IMR-90 (cell line): ENCODE measurements at regions not wholly inside any gene's neighbourhood (a gene's known extent, or its start where the extent isn't known, plus 50 kb on each side); places are given as distances from the start of the nearest gene placed in this dataset.

Experiments
- ATAC-seq: fragments of 200-7000 bp; cut with Tn5 transposase; 2 replicates; pipeline ENCODE4 v1.9.1; 2020; ENCODE audit warnings: low read depth, mild to moderate bottlenecking, moderate library complexity
- BruUV-seq: library from RNA; stranded (reverse); fragments of 400-500 nt; replicated peaks from 2 replicates; lab custom pipeline; 2021; lab: Mats Ljungman, UMichigan
- CTCF ChIA-PET: fragments of 300-600 bp; formaldehyde crosslinking; extraction: SDS; loops from one replicate; lab custom pipeline; 2021; ENCODE audit warnings: antibody characterized with exemption; lab: Yijun Ruan, JAX
- POLR2A ChIA-PET: fragments of 300-600 bp; sonication (Branson Sonifier 250); formaldehyde crosslinking; loops from one replicate; lab custom pipeline; 2022; ENCODE audit warnings: antibody characterized with exemption; ENCODE audit not compliant: unreplicated experiment; lab: Charles Lee
- DNase-seq: peaks from one replicate; pipeline ENCODE4 v3.0.0; 2013
- H2AFZ ChIP-seq: replicated peaks from 2 replicates; pipeline ENCODE3; 2013; ENCODE audit warnings: low read length, mild to moderate bottlenecking; ENCODE audit not compliant: poor library complexity
- H2AK5ac ChIP-seq: 2 replicates; pipeline ENCODE4 v1.6.1; 2013; ENCODE audit warnings: low read depth, low read length, inconsistent platforms
- H2AK9ac ChIP-seq: replicated peaks from 2 replicates; pipeline ENCODE3; 2013; ENCODE audit warnings: mild to moderate bottlenecking, low read depth, low read length, moderate library complexity; ENCODE audit not compliant: poor library complexity
- H2BK120ac ChIP-seq: 2 replicates; pipeline ENCODE4 v1.6.1; 2013; ENCODE audit warnings: low read depth, low read length, inconsistent platforms
- H2BK15ac ChIP-seq: 3 replicates; pipeline ENCODE4 v1.6.1; 2013; ENCODE audit warnings: low read depth, low read length, inconsistent platforms
- H2BK20ac ChIP-seq: 2 replicates; pipeline ENCODE4 v1.6.1; 2013; ENCODE audit warnings: low read depth, mild to moderate bottlenecking, inconsistent platforms, low read length, moderate library complexity
- H2BK5ac ChIP-seq: 2 replicates; pipeline ENCODE4 v1.6.1; 2013; ENCODE audit warnings: mild to moderate bottlenecking, low read depth, low read length, inconsistent platforms; ENCODE audit not compliant: poor library complexity, severe bottlenecking
- H3K14ac ChIP-seq: replicated peaks from 2 replicates; pipeline ENCODE4 v1.6.1; 2013; ENCODE audit warnings: low read depth, low read length, inconsistent platforms
- H3K18ac ChIP-seq: 2 replicates; pipeline ENCODE4 v1.6.1; 2013; ENCODE audit warnings: low read depth, low read length, control low read depth
- H3K23ac ChIP-seq: 2 replicates; pipeline ENCODE4 v1.6.1; 2013; ENCODE audit warnings: low read depth, low read length, inconsistent platforms
- H3K27ac ChIP-seq: 2 replicates; pipeline ENCODE4 v1.5.1; 2013; ENCODE audit warnings: mild to moderate bottlenecking, control low read depth, low read length; ENCODE audit not compliant: insufficient read depth
- H3K27me3 ChIP-seq: 2 replicates; pipeline ENCODE4 v1.6.1; 2013; ENCODE audit warnings: low read length; ENCODE audit not compliant: control insufficient read depth, insufficient read depth
- H3K36me3 ChIP-seq: 2 replicates; pipeline ENCODE4 v1.6.1; 2013; ENCODE audit warnings: low read length, mixed read lengths; ENCODE audit not compliant: control insufficient read depth, insufficient read depth
- H3K4ac ChIP-seq: 2 replicates; pipeline ENCODE4 v1.6.1; 2013; ENCODE audit warnings: low read depth, low read length, inconsistent platforms
- H3K4me1 ChIP-seq: 2 replicates; pipeline ENCODE4 v1.6.1; 2013; ENCODE audit warnings: low read length, mixed read lengths; ENCODE audit not compliant: control insufficient read depth, insufficient read depth
- H3K4me2 ChIP-seq: 2 replicates; pipeline ENCODE4 v1.6.1; 2013; ENCODE audit warnings: low read depth, mild to moderate bottlenecking, control low read depth, low read length, moderate library complexity
- H3K4me3 ChIP-seq: 2 replicates; pipeline ENCODE4 v1.5.1; 2013; ENCODE audit warnings: low read depth, mild to moderate bottlenecking, control low read depth, low read length, moderate library complexity; ENCODE audit not compliant: insufficient read depth
- H3K56ac ChIP-seq: 2 replicates; pipeline ENCODE4 v1.6.1; 2013; ENCODE audit warnings: low read length, inconsistent platforms; ENCODE audit not compliant: insufficient read depth; ENCODE audit errors: extremely low read depth
- H3K79me1 ChIP-seq, 2 experiments: 2 replicates each; pipeline ENCODE4 v1.6.1; 2013; ENCODE audit warnings: low read length in 2 of 2, inconsistent platforms in 1 of 2, low read depth in 1 of 2
- H3K9ac ChIP-seq: 2 replicates; pipeline ENCODE4 v1.6.1; 2013; ENCODE audit warnings: low read depth, low read length, control low read depth
- H3K9me1 ChIP-seq: 2 replicates; pipeline ENCODE4 v1.6.1; 2013; ENCODE audit warnings: low read length, inconsistent platforms; ENCODE audit not compliant: insufficient read depth
- H3K9me3 ChIP-seq: 2 replicates; pipeline ENCODE4 v1.6.1; 2013; ENCODE audit warnings: low read length; ENCODE audit not compliant: control insufficient read depth, insufficient read depth
- H4K20me1 ChIP-seq: 2 replicates; pipeline ENCODE4 v1.6.1; 2013; ENCODE audit warnings: low read length, inconsistent platforms; ENCODE audit not compliant: insufficient read depth
- H4K5ac ChIP-seq: 2 replicates; pipeline ENCODE4 v1.6.1; 2013; ENCODE audit warnings: mild to moderate bottlenecking, low read depth, low read length, control low read depth
- H4K8ac ChIP-seq, 2 experiments: 2 replicates each; pipeline ENCODE4 v1.6.1; 2013; ENCODE audit warnings: low read depth in 2 of 2, low read length in 2 of 2, control low read depth in 1 of 2, inconsistent platforms in 1 of 2
- H4K91ac ChIP-seq: 2 replicates; pipeline ENCODE4 v1.6.1; 2013; ENCODE audit warnings: low read depth, low read length, inconsistent platforms; ENCODE audit not compliant: insufficient read depth
- CEBPB ChIP-seq: IDR thresholded peaks from 2 replicates; pipeline ENCODE4 v1.6.1; 2012; ENCODE audit warnings: low read depth, low read length, improper control_type of control experiment
- FOS ChIP-seq: fragments of 150-350 bp; IDR thresholded peaks from 2 replicates; pipeline ENCODE4 v1.6.1; 2016; ENCODE audit warnings: low read depth, low read length
- MXI1 ChIP-seq: IDR thresholded peaks from 2 replicates; pipeline ENCODE4 v1.6.1; 2012; ENCODE audit warnings: low read depth, mild to moderate bottlenecking, low read length, moderate library complexity, borderline replicate concordance
- NFE2L2 ChIP-seq: fragments of 150-350 bp; IDR thresholded peaks from 2 replicates; pipeline ENCODE4 v1.6.1; 2016; ENCODE audit warnings: low read depth, mild to moderate bottlenecking, low read length
- WGBS, 2 experiments: methylation state at CpG; one replicate each; pipeline versions ENCODE4 v1.1.5 to v1.1.7; 2013; ENCODE audit warnings: missing lambda C conversion rate in 2 of 2; ENCODE audit not compliant: insufficient read length in 1 of 2; ENCODE audit errors: extremely low coverage in 2 of 2; 5-methylcytosine and 5-hydroxymethylcytosine counted together
- dilution Hi-C: fragments of 300-500 bp; cut with HindIII; formaldehyde crosslinking; loops from one replicate; pipeline ENCODE4 v1.14.3; 2018; ENCODE audit warnings: low sequenced_read_pairs; ENCODE audit not compliant: unreplicated experiment
- in situ Hi-C: fragments of 300-500 bp; cut with MboI; formaldehyde crosslinking; loops from 3 replicates; pipeline ENCODE4 v1.14.3; 2019; ENCODE audit warnings: low sequenced_read_pairs, inconsistent platforms, mixed read lengths
- intact Hi-C: fragments of 100-400 bp; cut with micrococcal nuclease; formaldehyde crosslinking; loops from 2 replicates; pipeline ENCODE4 v1.10.0; 2022
- TF ChIP-seq, protein P1 (sequence below): fragments of 150-350 bp; IDR thresholded peaks from 2 replicates; pipeline ENCODE4 v1.6.1; 2016; ENCODE audit warnings: low read depth, mild to moderate bottlenecking, low read length, moderate library complexity, borderline replicate concordance

DNA sequence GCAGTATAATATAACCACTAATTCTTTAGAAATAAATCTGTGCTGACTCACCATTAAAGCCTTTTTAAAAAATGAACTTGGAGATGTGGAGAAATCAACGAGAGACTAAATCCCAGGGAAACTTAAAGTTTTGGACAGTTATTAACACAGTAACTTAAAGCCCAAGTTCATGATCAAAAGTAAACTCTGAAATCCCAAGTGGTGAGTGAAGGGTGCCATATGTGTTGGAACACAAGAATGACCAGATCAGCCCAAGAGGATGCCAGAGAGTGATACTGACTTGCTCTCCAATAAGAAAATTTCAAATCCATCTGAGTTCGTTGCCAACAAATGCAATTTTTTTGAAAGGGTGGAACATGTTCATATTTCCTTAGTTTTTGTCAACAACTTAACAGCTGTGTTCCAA is 838.1 kb upstream of the ACVR2A start:
- no peaks in the 10 kb centered on the region for H3K9me3 ChIP-seq
- no peak overlapping the region for H2BK20ac ChIP-seq
- no peak overlapping the region for H2AK9ac ChIP-seq
- H2BK15ac ChIP-seq, result no peak overlapping the region
- no CpG with 5 or more reads among the region's 2 CpGs for WGBS, 2 experiments
- H2BK5ac ChIP-seq, result no peak overlapping the region
- no peaks in the 10 kb centered on the region for H3K36me3 ChIP-seq
- H3K4me2 ChIP-seq, result peak overlapping the region; percentile 70; the same call in 1 of the 2 replicates
- H4K91ac ChIP-seq, result no peak overlapping the region
- BruUV-seq, result no TSS peak
- ATAC-seq, result peak; percentile 78
- no peaks in the 10 kb centered on the region for H3K27me3 ChIP-seq
- dilution Hi-C loops, result no loop called here
- no peak overlapping the region for H3K4me3 ChIP-seq
- in situ Hi-C loops, result no loop called here
- H3K9me1 ChIP-seq, result no peaks in the 10 kb centered on the region
- peak overlapping the region; percentile 74; the same call in 1 of the 2 replicates for H3K27ac ChIP-seq
- no peak overlapping the region for H2AFZ ChIP-seq
- CTCF ChIA-PET, result interaction anchor here (0.6 kb wide), 1 partner anchor 30 kb away, joined by 3 read pairs; no protein-coding TSS in a partner anchor
- no peak overlapping the region for H3K9ac ChIP-seq
- no peak overlapping the region for H2AK5ac ChIP-seq
- POLR2A ChIA-PET, result no interaction called here
- H4K20me1 ChIP-seq, result no peaks in the 10 kb centered on the region
- no peaks in the 10 kb centered on the region for H3K79me1 ChIP-seq
- no peak overlapping the region; the same call in 1 of the 2 replicates for H3K18ac ChIP-seq
- H3K4ac ChIP-seq, result no peak overlapping the region
- no peak overlapping the region for H3K56ac ChIP-seq
- no peak overlapping the region for H3K23ac ChIP-seq
- peaks cover 5% of the 10 kb centered on the region; the same call in 1 of the 2 replicates for H3K4me1 ChIP-seq
- TF ChIP-seq NFE2L2, result no peak
- TF ChIP-seq CEBPB, result no peak
- no peak for TF ChIP-seq FOS
- no peak for TF ChIP-seq MXI1
- TF ChIP-seq, protein P1, sequence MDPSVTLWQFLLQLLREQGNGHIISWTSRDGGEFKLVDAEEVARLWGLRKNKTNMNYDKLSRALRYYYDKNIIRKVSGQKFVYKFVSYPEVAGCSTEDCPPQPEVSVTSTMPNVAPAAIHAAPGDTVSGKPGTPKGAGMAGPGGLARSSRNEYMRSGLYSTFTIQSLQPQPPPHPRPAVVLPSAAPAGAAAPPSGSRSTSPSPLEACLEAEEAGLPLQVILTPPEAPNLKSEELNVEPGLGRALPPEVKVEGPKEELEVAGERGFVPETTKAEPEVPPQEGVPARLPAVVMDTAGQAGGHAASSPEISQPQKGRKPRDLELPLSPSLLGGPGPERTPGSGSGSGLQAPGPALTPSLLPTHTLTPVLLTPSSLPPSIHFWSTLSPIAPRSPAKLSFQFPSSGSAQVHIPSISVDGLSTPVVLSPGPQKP, result no peak
- no peak overlapping the region for H3K14ac ChIP-seq
- no peak overlapping the region for H2BK120ac ChIP-seq
- no peak for DNase-seq
- intact Hi-C loops, result loop anchor here (2.0 kb wide), 1 partner anchor 66 kb away; no protein-coding TSS in a partner anchor
- H4K5ac ChIP-seq, result no peak overlapping the region
- no peak overlapping the region for H4K8ac ChIP-seq
